K562 (cell line): ENCODE measurements at regions not wholly inside any gene's neighbourhood (a gene's known extent, or its start where the extent isn't known, plus 50 kb on each side); places are given as distances from the start of the nearest gene placed in this dataset.

Source experiments
- BCL6 ChIP-seq: fragments of 250-450 bp; sonication (Bioruptor Pico); IDR thresholded peaks from 2 replicates; pipeline ENCODE4 v1.4.0; 2020
- CBX2 ChIP-seq: fragments of 200-600 bp; sonication (generic); IDR thresholded peaks from one replicate; pipeline ENCODE4 v1.6.1; 2012; ENCODE audit warnings: mild to moderate bottlenecking, low read length, inconsistent platforms; ENCODE audit not compliant: insufficient read depth, poor library complexity, severe bottlenecking
- GTF2A2 ChIP-seq: IDR thresholded peaks from 2 replicates; pipeline ENCODE4 v1.6.1; 2016; ENCODE audit warnings: mild to moderate bottlenecking, missing genetic modification characterization, missing compliant biosample characterization
- JUND ChIP-seq, 2 experiments: IDR thresholded peaks; 2 replicates in 1 of 2; 3 replicates in 1 of 2; pipeline ENCODE4 v1.6.1; 2011; ENCODE audit warnings: borderline replicate concordance in 2 of 2, low read depth in 2 of 2, low read length in 2 of 2, improper control_type of control experiment in 1 of 2, missing biosample characterization in 1 of 2, missing genetic modification characterization in 1 of 2, missing genetic modification reagents in 1 of 2
- KHSRP ChIP-seq: fragments of 450-650 bp; IDR thresholded peaks from 2 replicates; pipeline ENCODE4 v1.6.1; 2017
- MYNN ChIP-seq, 2 experiments: sonication (generic); formaldehyde crosslinking in 1 of 2; IDR thresholded peaks; 2 replicates each; pipeline versions ENCODE4 v1.5.0 to v1.6.1; 2016 to 2020; ENCODE audit warnings: antibody characterized with exemption in 1 of 2, missing genetic modification reagents in 1 of 2
- PTBP1 ChIP-seq: fragments of 200-400 bp; formaldehyde crosslinking; IDR thresholded peaks from 2 replicates; pipeline ENCODE4 v1.6.1; 2017; ENCODE audit warnings: low read depth, low read length
- RCOR1 ChIP-seq, 2 experiments: IDR thresholded peaks; 2 replicates each; pipeline ENCODE4 v1.6.1; 2012; ENCODE audit warnings: low read depth in 2 of 2, low read length in 2 of 2, borderline replicate concordance in 1 of 2, improper control_type of control experiment in 1 of 2
- SMAD1 ChIP-seq: fragments of 150-350 bp; IDR thresholded peaks from 2 replicates; pipeline ENCODE4 v1.6.1; 2014; ENCODE audit warnings: low read length, low read depth; ENCODE audit not compliant: partially characterized antibody
- TFAM ChIP-seq: fragments of 250-450 bp; sonication (Bioruptor Pico); conservative IDR thresholded peaks from 2 replicates; pipeline ENCODE4 v1.5.0; 2021; ENCODE audit warnings: mild to moderate bottlenecking, moderate library complexity
- ZBTB11 ChIP-seq, 3 experiments: fragments of 200-800 bp in 1 of 3; fragments of 250-450 bp in 1 of 3; fragments of 450-650 bp in 1 of 3; sonication (Bioruptor Pico) in 1 of 3; sonication (Bioruptor generic) in 1 of 3; formaldehyde crosslinking in 1 of 3; IDR thresholded peaks; 2 replicates each; pipeline versions ENCODE4 v1.6.1 to v1.8.0; 2016 to 2022; ENCODE audit warnings: mild to moderate bottlenecking in 2 of 3, missing genetic modification characterization in 2 of 3, missing compliant biosample characterization in 1 of 3, moderate library complexity in 1 of 3
- ZFPM2 ChIP-seq: fragments of 250-450 bp; sonication (Bioruptor Pico); IDR thresholded peaks from 2 replicates; pipeline ENCODE4 v1.5.1; 2022; ENCODE audit warnings: mild to moderate bottlenecking
- ZNF165 ChIP-seq: fragments of 250-450 bp; sonication (Bioruptor Pico); IDR thresholded peaks from 2 replicates; pipeline ENCODE4 v1.4.0; 2020; ENCODE audit warnings: borderline replicate concordance
- ZNF197 ChIP-seq: fragments of 200-800 bp; sonication (Bioruptor generic); IDR thresholded peaks from 2 replicates; pipeline ENCODE4 v1.6.1; 2016; ENCODE audit warnings: low read depth, missing genetic modification characterization, missing compliant biosample characterization
- ZNF316 ChIP-seq: fragments of 450-650 bp; IDR thresholded peaks from 2 replicates; pipeline ENCODE4 v1.6.1; 2016
- ZNF407 ChIP-seq: fragments of 450-650 bp; IDR thresholded peaks from 2 replicates; pipeline ENCODE4 v1.6.1; 2016; ENCODE audit warnings: low read depth
- ZNF57 ChIP-seq: fragments of 450-650 bp; formaldehyde crosslinking; IDR thresholded peaks from 2 replicates; pipeline ENCODE4 v1.4.0; 2020; ENCODE audit warnings: mild to moderate bottlenecking, moderate library complexity

GRCh38 chr2:144580521-144581161, 60.7 kb upstream of the ZEB2 start (continued):
- TF ChIP-seq MYNN (IDR thresholded peaks at IDR 0.05) (peak; percentile 42; the same call in 1 of the 2 replicates), MYNN (CRISPR knock-in tag; IDR thresholded peaks at IDR 0.05) (no peak), SMAD1 (peak; percentile 28), KHSRP (no peak), ZNF316 (peak; percentile 98), GTF2A2 (tag) (no peak), ZFPM2 (CRISPR knock-in tag) (no peak), ZNF197 (CRISPR knock-in tag) (no peak), ZNF407 (no peak), BCL6 (CRISPR knock-in tag) (no peak), TFAM (CRISPR knock-in tag) (no peak), ZNF57 (no peak), CBX2 (no peak), ZBTB11 (CRISPR knock-in tag; IDR thresholded peaks at IDR 0.05) (no peak), JUND (IDR thresholded peaks at IDR 0.05; ENCODE audit: borderline replicate concordance, low read depth, low read length) (peak; percentile 87), JUND (tag; IDR thresholded peaks at IDR 0.05; ENCODE audit: borderline replicate concordance, low read depth, low read length) (peak; percentile 86; the same call in 1 of the 3 replicates), PTBP1 (no peak), RCOR1 (IDR thresholded peaks at IDR 0.05; ENCODE audit: borderline replicate concordance in 1 of 2, low read depth in 2 of 2, low read length in 2 of 2) (peak in 1 of 2 experiments; percentile 84; a peak in 1 of 4 replicates), ZNF165 (CRISPR knock-in tag) (no peak)
